Astrocyte (in vitro differentiated cells and primary cell): ENCODE measurements at regions not wholly inside any gene's neighbourhood (a gene's known extent, or its start where the extent isn't known, plus 50 kb on each side); places are given as distances from the start of the nearest gene placed in this dataset.

Experiments used
- DNase-seq: peaks from one replicate; pipeline ENCODE4 v3.0.0-alpha.2; 2010; ENCODE audit warnings: low read depth
- FAIRE-seq: peaks from 2 replicates; lab custom pipeline; 2011; peaks lifted over from hg19 to GRCh38; lab: Jason Lieb, UNC
- H2AFZ ChIP-seq: 2 replicates; pipeline ENCODE4 v1.6.0; 2012; ENCODE audit warnings: low read depth, low read length, inconsistent platforms
- H3K27ac ChIP-seq: 2 replicates; pipeline ENCODE4 v1.5.1; 2011; ENCODE audit warnings: low read depth, low read length, inconsistent platforms
- H3K27me3 ChIP-seq: 2 replicates; pipeline ENCODE4 v1.6.0; 2011; ENCODE audit warnings: low read length, inconsistent platforms; ENCODE audit not compliant: insufficient read depth
- H3K36me3 ChIP-seq: 2 replicates; pipeline ENCODE4 v1.5.1; 2011; ENCODE audit warnings: low read length, inconsistent platforms; ENCODE audit not compliant: insufficient read depth
- H3K4me1 ChIP-seq: 2 replicates; pipeline ENCODE4 v1.5.1; 2011; ENCODE audit warnings: low read length, inconsistent platforms; ENCODE audit not compliant: insufficient read depth
- H3K4me2 ChIP-seq: 2 replicates; pipeline ENCODE4 v1.6.0; 2012; ENCODE audit warnings: low read length, inconsistent platforms
- H3K4me3 ChIP-seq: 2 replicates; pipeline ENCODE4 v1.5.1; 2011; ENCODE audit warnings: low read depth, mild to moderate bottlenecking, low read length, inconsistent platforms; ENCODE audit not compliant: insufficient read depth
- H3K79me2 ChIP-seq: 2 replicates; pipeline ENCODE4 v1.6.0; 2012; ENCODE audit warnings: mild to moderate bottlenecking, low read length, inconsistent platforms; ENCODE audit not compliant: insufficient read depth
- H3K9ac ChIP-seq: 2 replicates; pipeline ENCODE4 v1.6.0; 2012; ENCODE audit warnings: mild to moderate bottlenecking, low read length, inconsistent platforms
- H3K9me3 ChIP-seq: 2 replicates; pipeline ENCODE4 v1.5.1; 2012; ENCODE audit warnings: low read depth, mild to moderate bottlenecking, low read length, inconsistent platforms; ENCODE audit not compliant: insufficient read depth
- H4K20me1 ChIP-seq: 2 replicates; pipeline ENCODE4 v1.6.0; 2012; ENCODE audit warnings: low read length, inconsistent platforms; ENCODE audit not compliant: insufficient read depth
- H3K27ac Mint-ChIP-seq: one replicate; pipeline ENCODE4 v1.8.0; 2021; ENCODE audit warnings: mild to moderate bottlenecking, mixed read lengths; ENCODE audit not compliant: unreplicated experiment
- H3K27me3 Mint-ChIP-seq: one replicate; pipeline ENCODE4 v1.8.0; 2021; ENCODE audit warnings: low read depth, mixed read lengths; ENCODE audit not compliant: unreplicated experiment
- H3K36me3 Mint-ChIP-seq: one replicate; pipeline ENCODE4 v1.8.0; 2021; ENCODE audit warnings: low read depth, mixed read lengths; ENCODE audit not compliant: unreplicated experiment
- H3K4me1 Mint-ChIP-seq: one replicate; pipeline ENCODE4 v1.8.0; 2021; ENCODE audit warnings: low read depth, mixed read lengths; ENCODE audit not compliant: unreplicated experiment
- H3K4me3 Mint-ChIP-seq: one replicate; pipeline ENCODE4 v1.8.0; 2021; ENCODE audit warnings: mild to moderate bottlenecking, moderate library complexity, mixed read lengths; ENCODE audit not compliant: unreplicated experiment
- H3K9me3 Mint-ChIP-seq: one replicate; pipeline ENCODE4 v1.8.0; 2021; ENCODE audit warnings: mild to moderate bottlenecking, mixed read lengths; ENCODE audit not compliant: unreplicated experiment
- CTCF ChIP-seq: IDR thresholded peaks from 2 replicates; pipeline ENCODE4 v1.5.1; 2011; ENCODE audit warnings: low read depth, mild to moderate bottlenecking, inconsistent platforms, low read length, moderate library complexity; ENCODE audit not compliant: insufficient read depth
- EZH2 ChIP-seq: IDR thresholded peaks from 2 replicates; pipeline ENCODE4 v1.6.1; 2012; ENCODE audit warnings: mild to moderate bottlenecking, low read length, inconsistent platforms; ENCODE audit not compliant: insufficient read depth

DNA sequence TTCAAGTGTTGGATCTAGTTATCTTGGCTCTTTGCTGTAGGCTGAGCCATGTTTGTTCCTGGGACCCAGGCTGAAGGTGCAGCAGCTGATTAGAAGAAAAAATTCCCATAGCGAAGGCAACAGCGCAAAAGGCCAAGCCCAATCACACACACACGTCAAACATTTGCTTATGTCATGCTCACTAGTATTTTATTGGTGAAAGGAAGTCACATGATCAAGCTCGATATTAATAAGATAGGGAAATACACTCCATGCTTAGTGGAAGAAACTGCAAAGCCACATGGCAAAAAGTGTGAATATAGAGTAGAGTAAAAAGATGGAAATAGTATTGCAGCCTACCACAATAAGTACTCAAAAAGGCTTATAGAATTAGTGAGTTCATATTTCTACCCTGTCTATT is 373.5 kb upstream of the FAR2 start:
- Mint-ChIP-seq H3K4me1 (peaks cover 7% of the 10 kb centered on the region), H3K36me3 (no peaks in the 10 kb centered on the region), H3K4me3 (no peak overlapping the region), H3K27ac (no peak overlapping the region), H3K27me3 (peaks cover 2% of the 10 kb centered on the region), H3K9me3 (no peaks in the 10 kb centered on the region)
- TF ChIP-seq CTCF = no peak
- no peak for TF ChIP-seq EZH2
- Histone ChIP-seq H3K36me3 (no peaks in the 10 kb centered on the region), H3K27ac (no peak overlapping the region), H2AFZ (no peak overlapping the region), H3K27me3 (no peaks in the 10 kb centered on the region), H3K9me3 (no peaks in the 10 kb centered on the region), H3K9ac (no peak overlapping the region), H3K4me1 (no peaks in the 10 kb centered on the region), H3K4me3 (no peak overlapping the region), H3K4me2 (no peak overlapping the region), H3K79me2 (no peaks in the 10 kb centered on the region), H4K20me1 (no peaks in the 10 kb centered on the region)
- DNase-seq (no peak), FAIRE-seq (no peak)

DNA sequence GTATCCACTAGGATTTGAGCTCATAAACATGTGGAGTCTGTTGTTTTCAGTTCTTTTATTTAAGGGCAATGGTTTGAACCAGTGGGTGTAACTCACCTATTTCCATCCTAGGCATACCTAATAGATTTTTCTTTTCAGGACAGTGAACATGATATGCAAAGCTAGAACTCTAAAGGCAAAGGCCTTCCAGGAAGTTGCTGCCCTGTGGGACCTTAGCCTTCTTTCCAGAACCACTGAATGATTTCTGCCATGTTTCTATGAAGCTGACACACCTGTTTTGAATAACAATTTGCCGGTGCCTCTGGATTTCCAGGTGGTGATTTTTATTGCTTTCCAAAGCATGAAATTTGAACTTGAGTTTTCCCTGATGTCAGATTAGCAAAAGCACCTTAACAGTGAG is 372.9 kb upstream of the FAR2 start:
- no peaks in the 10 kb centered on the region for H3K36me3 ChIP-seq
- H3K9me3 Mint-ChIP-seq = no peaks in the 10 kb centered on the region
- H3K4me1 ChIP-seq = no peaks in the 10 kb centered on the region
- no peak overlapping the region for H3K4me2 ChIP-seq
- H3K4me1 Mint-ChIP-seq = peaks cover 7% of the 10 kb centered on the region
- H2AFZ ChIP-seq = no peak overlapping the region
- peaks cover 2% of the 10 kb centered on the region for H3K27me3 Mint-ChIP-seq
- DNase-seq (no peak), FAIRE-seq (no peak)
- H3K4me3 Mint-ChIP-seq = no peak overlapping the region
- no peak overlapping the region for H3K4me3 ChIP-seq
- TF ChIP-seq EZH2 (no peak), CTCF (no peak)
- H3K27ac Mint-ChIP-seq = no peak overlapping the region
- no peaks in the 10 kb centered on the region for H3K27me3 ChIP-seq
- H3K27ac ChIP-seq = no peak overlapping the region
- no peaks in the 10 kb centered on the region for H3K79me2 ChIP-seq
- H4K20me1 ChIP-seq = no peaks in the 10 kb centered on the region
- no peaks in the 10 kb centered on the region for H3K9me3 ChIP-seq
- H3K36me3 Mint-ChIP-seq = no peaks in the 10 kb centered on the region
- no peak overlapping the region for H3K9ac ChIP-seq

DNA sequence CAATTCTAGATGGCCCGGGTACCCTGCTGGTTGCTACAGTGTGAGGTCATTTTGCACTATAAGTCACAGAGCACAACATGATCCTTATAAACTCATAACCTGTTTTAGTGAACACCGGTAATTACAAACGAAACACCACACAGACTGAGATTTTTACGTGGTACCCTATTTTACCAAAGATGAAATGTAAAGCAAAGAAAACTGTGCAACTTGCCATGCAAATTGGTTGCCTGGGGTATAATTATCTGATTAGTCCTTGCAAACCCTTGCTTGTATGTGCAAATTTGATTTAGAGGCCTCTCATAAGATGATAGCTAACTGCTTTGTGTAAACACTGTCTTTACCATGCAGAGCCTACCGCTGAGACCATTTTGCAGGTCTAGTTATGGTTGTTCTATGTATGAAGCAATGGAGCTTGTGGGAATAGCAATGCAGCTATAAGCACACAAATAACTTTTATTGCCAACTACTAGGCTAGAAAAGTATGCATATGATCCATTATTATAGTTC is 372.1 kb upstream of the FAR2 start:
- no peaks in the 10 kb centered on the region for H3K36me3 Mint-ChIP-seq
- H3K27me3 Mint-ChIP-seq = peaks cover 2% of the 10 kb centered on the region
- Histone ChIP-seq H3K4me3 (no peak overlapping the region), H3K79me2 (no peaks in the 10 kb centered on the region), H3K4me1 (no peaks in the 10 kb centered on the region), H4K20me1 (no peaks in the 10 kb centered on the region), H3K36me3 (no peaks in the 10 kb centered on the region), H3K27ac (no peak overlapping the region), H2AFZ (no peak overlapping the region), H3K9ac (no peak overlapping the region), H3K4me2 (no peak overlapping the region), H3K9me3 (no peaks in the 10 kb centered on the region), H3K27me3 (no peaks in the 10 kb centered on the region)
- no peak overlapping the region for H3K4me3 Mint-ChIP-seq
- FAIRE-seq (no peak), DNase-seq (no peak)
- H3K9me3 Mint-ChIP-seq = no peaks in the 10 kb centered on the region
- peaks cover 7% of the 10 kb centered on the region for H3K4me1 Mint-ChIP-seq
- H3K27ac Mint-ChIP-seq = no peak overlapping the region
- no peak for TF ChIP-seq CTCF
- no peak for TF ChIP-seq EZH2
